ENCODE measurements at regions not wholly inside any gene's neighbourhood (a gene's known extent, or its start where the extent isn't known, plus 50 kb on each side); places are given as distances from the start of the nearest gene placed in this dataset.

DNA sequence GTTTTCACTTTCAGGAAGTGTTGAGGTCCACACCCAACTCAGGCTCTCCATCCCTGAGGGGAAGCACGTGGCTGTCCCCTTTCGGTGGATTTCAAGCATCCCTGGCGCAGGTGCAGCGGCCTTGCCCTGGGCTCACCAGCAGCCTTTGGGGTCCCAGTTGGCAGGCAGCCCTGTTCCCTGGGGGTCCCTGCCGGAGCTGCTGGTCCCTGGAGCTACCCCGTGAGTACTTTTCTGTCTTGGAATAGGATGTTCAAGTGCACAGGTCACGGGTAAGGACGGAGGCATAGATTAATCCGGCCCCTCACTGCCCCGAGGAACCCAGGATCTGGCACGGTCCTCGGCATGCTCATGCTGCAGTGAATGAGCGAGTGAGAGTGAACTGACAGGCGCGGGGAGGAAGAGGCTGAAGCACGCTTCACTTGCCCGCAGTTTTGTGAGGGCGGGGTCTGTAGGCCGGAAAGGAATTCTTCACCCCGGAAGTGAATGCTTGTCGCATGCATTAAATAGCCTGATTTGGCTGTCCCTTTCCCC is 117.2 kb upstream of the FAT1 start:
- TF ChIP-seq, protein P1, sequence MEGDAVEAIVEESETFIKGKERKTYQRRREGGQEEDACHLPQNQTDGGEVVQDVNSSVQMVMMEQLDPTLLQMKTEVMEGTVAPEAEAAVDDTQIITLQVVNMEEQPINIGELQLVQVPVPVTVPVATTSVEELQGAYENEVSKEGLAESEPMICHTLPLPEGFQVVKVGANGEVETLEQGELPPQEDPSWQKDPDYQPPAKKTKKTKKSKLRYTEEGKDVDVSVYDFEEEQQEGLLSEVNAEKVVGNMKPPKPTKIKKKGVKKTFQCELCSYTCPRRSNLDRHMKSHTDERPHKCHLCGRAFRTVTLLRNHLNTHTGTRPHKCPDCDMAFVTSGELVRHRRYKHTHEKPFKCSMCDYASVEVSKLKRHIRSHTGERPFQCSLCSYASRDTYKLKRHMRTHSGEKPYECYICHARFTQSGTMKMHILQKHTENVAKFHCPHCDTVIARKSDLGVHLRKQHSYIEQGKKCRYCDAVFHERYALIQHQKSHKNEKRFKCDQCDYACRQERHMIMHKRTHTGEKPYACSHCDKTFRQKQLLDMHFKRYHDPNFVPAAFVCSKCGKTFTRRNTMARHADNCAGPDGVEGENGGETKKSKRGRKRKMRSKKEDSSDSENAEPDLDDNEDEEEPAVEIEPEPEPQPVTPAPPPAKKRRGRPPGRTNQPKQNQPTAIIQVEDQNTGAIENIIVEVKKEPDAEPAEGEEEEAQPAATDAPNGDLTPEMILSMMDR (IDR thresholded peaks at IDR 0.05): no peak
- TF ChIP-seq POLR2AphosphoS5 (IDR thresholded peaks at IDR 0.05; ENCODE audit: insufficient read depth in 1 of 2, low read depth in 1 of 2): peak in 1 of 2 donors; percentile 12
- no peak for TF ChIP-seq POLR2A (IDR thresholded peaks at IDR 0.05)
